ENCODE measurements at regions not wholly inside any gene's neighbourhood (a gene's known extent, or its start where the extent isn't known, plus 50 kb on each side); places are given as distances from the start of the nearest gene placed in this dataset.

GRCh38 chr5:5800801-5801761 lies 378.6 kb downstream of the ICE1 start:
- Mint-ChIP-seq H3K27ac (no peak overlapping the region), H3K36me3 (no peaks in the 10 kb centered on the region), H3K9me3 (no peaks in the 10 kb centered on the region), H3K27me3 (ENCODE audit: insufficient read depth, low read depth) (peaks cover 3% of the 10 kb centered on the region), H3K4me3 (peak overlapping the region; percentile 33), H3K4me1 (peaks cover 3% of the 10 kb centered on the region)
- no peak overlapping the region for H2AFZ ChIP-seq (replicated peaks)
- H3K4me2 ChIP-seq, result no peak overlapping the region
- DNase-seq (ENCODE audit: low spot score), result no peak
- no peaks in the 10 kb centered on the region for H3F3A ChIP-seq (ENCODE audit: low read depth)
- no peaks in the 10 kb centered on the region for H4K20me1 ChIP-seq (ENCODE audit: low read depth)
- H3K9ac ChIP-seq, result no peak overlapping the region
- H3K79me2 ChIP-seq (ENCODE audit: low read depth), result no peaks in the 10 kb centered on the region
- H3K27me3 ChIP-seq, result no peaks in the 10 kb centered on the region
- no peaks in the 10 kb centered on the region for H3K9me3 ChIP-seq (ENCODE audit: low read depth)
- no peak overlapping the region for H3K27ac ChIP-seq
- H3K4me1 ChIP-seq, result no peaks in the 10 kb centered on the region
- no peaks in the 10 kb centered on the region for H3K36me3 ChIP-seq
- TF ChIP-seq EZH2phosphoT487 (IDR thresholded peaks at IDR 0.05) (no peak), EZH2 (IDR thresholded peaks at IDR 0.05) (no peak)
- TF ChIP-seq, protein P1, sequence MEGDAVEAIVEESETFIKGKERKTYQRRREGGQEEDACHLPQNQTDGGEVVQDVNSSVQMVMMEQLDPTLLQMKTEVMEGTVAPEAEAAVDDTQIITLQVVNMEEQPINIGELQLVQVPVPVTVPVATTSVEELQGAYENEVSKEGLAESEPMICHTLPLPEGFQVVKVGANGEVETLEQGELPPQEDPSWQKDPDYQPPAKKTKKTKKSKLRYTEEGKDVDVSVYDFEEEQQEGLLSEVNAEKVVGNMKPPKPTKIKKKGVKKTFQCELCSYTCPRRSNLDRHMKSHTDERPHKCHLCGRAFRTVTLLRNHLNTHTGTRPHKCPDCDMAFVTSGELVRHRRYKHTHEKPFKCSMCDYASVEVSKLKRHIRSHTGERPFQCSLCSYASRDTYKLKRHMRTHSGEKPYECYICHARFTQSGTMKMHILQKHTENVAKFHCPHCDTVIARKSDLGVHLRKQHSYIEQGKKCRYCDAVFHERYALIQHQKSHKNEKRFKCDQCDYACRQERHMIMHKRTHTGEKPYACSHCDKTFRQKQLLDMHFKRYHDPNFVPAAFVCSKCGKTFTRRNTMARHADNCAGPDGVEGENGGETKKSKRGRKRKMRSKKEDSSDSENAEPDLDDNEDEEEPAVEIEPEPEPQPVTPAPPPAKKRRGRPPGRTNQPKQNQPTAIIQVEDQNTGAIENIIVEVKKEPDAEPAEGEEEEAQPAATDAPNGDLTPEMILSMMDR (IDR thresholded peaks at IDR 0.05), result no peak
- no peak overlapping the region for H3K4me3 ChIP-seq

DNA sequence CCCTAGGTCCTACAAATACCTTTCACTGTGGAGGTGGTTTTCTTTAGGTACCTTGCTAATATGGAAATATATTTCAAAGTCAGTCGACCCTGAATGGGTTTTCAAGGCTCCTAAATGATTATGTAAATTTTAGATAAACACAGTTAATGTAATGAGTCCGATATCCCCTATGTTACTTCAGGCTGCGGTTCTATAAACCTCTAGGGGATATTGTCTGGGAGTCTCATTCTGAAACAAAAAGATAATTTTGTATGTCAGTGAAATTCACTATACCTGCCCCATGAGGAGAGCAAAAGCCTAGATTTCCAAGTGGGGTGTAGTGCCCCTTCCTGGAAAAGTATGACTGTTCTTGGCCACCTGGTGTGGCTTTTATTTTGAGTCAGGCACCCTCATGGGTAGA lies 377.3 kb downstream of the ICE1 start:
- TF ChIP-seq, protein P1 (IDR thresholded peaks at IDR 0.05), result no peak
- TF ChIP-seq EZH2phosphoT487 (IDR thresholded peaks at IDR 0.05), result no peak
- DNase-seq (ENCODE audit: low spot score), result no peak
- no peaks in the 10 kb centered on the region for H3K79me2 ChIP-seq (ENCODE audit: low read depth)
- no peaks in the 10 kb centered on the region for H3K36me3 ChIP-seq
- H3K4me1 ChIP-seq, result no peaks in the 10 kb centered on the region
- H3K4me3 ChIP-seq, result no peak overlapping the region
- Mint-ChIP-seq H3K36me3 (no peaks in the 10 kb centered on the region), H3K4me3 (no peak overlapping the region), H3K9me3 (no peaks in the 10 kb centered on the region), H3K27me3 (ENCODE audit: insufficient read depth, low read depth) (peaks cover 3% of the 10 kb centered on the region), H3K27ac (no peak overlapping the region), H3K4me1 (peaks cover 3% of the 10 kb centered on the region)
- H4K20me1 ChIP-seq (ENCODE audit: low read depth), result no peaks in the 10 kb centered on the region
- no peaks in the 10 kb centered on the region for H3K27me3 ChIP-seq
- no peak overlapping the region for H3K4me2 ChIP-seq
- no peaks in the 10 kb centered on the region for H3K9me3 ChIP-seq (ENCODE audit: low read depth)
- no peak overlapping the region for H2AFZ ChIP-seq (replicated peaks)
- H3K27ac ChIP-seq, result no peak overlapping the region
- no peaks in the 10 kb centered on the region for H3F3A ChIP-seq (ENCODE audit: low read depth)
- H3K9ac ChIP-seq, result no peak overlapping the region

DNA sequence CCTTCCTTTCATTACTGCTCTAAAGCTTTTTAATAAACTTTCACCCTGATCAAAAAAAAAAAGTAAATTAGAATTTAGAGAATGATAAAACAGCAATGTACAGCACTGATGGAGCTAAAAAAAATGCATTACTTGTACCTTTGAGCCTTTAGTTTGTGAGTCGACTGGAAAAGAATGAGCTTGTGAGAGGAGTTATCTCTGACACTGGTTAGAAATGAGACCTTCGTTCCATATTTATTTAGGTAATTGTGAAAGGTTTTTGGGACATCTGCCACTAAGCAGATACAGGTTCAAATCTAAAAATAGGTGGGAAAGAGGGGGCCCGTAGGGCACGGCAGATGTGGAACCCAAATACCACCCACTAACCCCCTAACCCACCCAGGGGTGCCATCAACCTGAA lies 376.8 kb downstream of the ICE1 start:
- no peaks in the 10 kb centered on the region for H3K9me3 ChIP-seq (ENCODE audit: low read depth)
- TF ChIP-seq EZH2 (IDR thresholded peaks at IDR 0.05) (no peak), EZH2phosphoT487 (IDR thresholded peaks at IDR 0.05) (no peak)
- TF ChIP-seq, protein P1 (IDR thresholded peaks at IDR 0.05), result no peak
- H3K9ac ChIP-seq, result no peak overlapping the region
- H3K4me2 ChIP-seq, result no peak overlapping the region
- no peaks in the 10 kb centered on the region for H3K9me3 Mint-ChIP-seq
- H3K36me3 ChIP-seq, result no peaks in the 10 kb centered on the region
- H4K20me1 ChIP-seq (ENCODE audit: low read depth), result no peaks in the 10 kb centered on the region
- H2AFZ ChIP-seq (replicated peaks), result no peak overlapping the region
- H3K4me1 Mint-ChIP-seq, result peaks cover 5% of the 10 kb centered on the region
- no peak overlapping the region for H3K4me3 Mint-ChIP-seq
- no peaks in the 10 kb centered on the region for H3F3A ChIP-seq (ENCODE audit: low read depth)
- peaks cover 3% of the 10 kb centered on the region for H3K27me3 Mint-ChIP-seq (ENCODE audit: insufficient read depth, low read depth)
- H3K4me1 ChIP-seq, result peaks cover 4% of the 10 kb centered on the region
- H3K27ac ChIP-seq, result no peak overlapping the region
- no peak overlapping the region for H3K27ac Mint-ChIP-seq
- H3K79me2 ChIP-seq (ENCODE audit: low read depth), result no peaks in the 10 kb centered on the region
- H3K36me3 Mint-ChIP-seq, result no peaks in the 10 kb centered on the region
- H3K27me3 ChIP-seq, result no peaks in the 10 kb centered on the region
- H3K4me3 ChIP-seq, result no peak overlapping the region
- DNase-seq (ENCODE audit: low spot score), result no peak

Data from neural progenitor cell (in vitro differentiated cells).